MCF 10A (cell line): ENCODE measurements at regions not wholly inside any gene's neighbourhood (a gene's known extent, or its start where the extent isn't known, plus 50 kb on each side); places are given as distances from the start of the nearest gene placed in this dataset.

Experiments
- BruUV-seq: library from RNA; stranded (reverse); fragments of 400-500 nt; replicated peaks from 2 replicates; lab custom pipeline; 2021; lab: Mats Ljungman, UMichigan
- CTCF ChIA-PET: fragments of 300-600 bp; sonication (Branson Sonifier 250); formaldehyde crosslinking; extraction: SDS; loops from one replicate; lab custom pipeline; 2021; ENCODE audit warnings: antibody characterized with exemption, inconsistent platforms; lab: Yijun Ruan, JAX
- POLR2A ChIA-PET: fragments of 300-600, 350-650 bp; sonication (Branson Sonifier 250); formaldehyde crosslinking; extraction: SDS; loops from one replicate; lab custom pipeline; 2020; ENCODE audit warnings: antibody characterized with exemption, inconsistent platforms; lab: Yijun Ruan, JAX
- DNase-seq: peaks from one replicate; pipeline ENCODE4 v3.0.0-alpha.2; 2018; ENCODE audit not compliant: unreplicated experiment
- H3K27ac Mint-ChIP-seq: one replicate; pipeline ENCODE4 v1.8.0; 2022; ENCODE audit warnings: mild to moderate bottlenecking, low read depth, mixed read lengths; ENCODE audit not compliant: unreplicated experiment
- H3K27me3 Mint-ChIP-seq: one replicate; pipeline ENCODE4 v1.8.0; 2022; ENCODE audit warnings: mixed read lengths; ENCODE audit not compliant: insufficient read depth, unreplicated experiment
- H3K36me3 Mint-ChIP-seq: one replicate; pipeline ENCODE4 v1.8.0; 2022; ENCODE audit warnings: mild to moderate bottlenecking, moderate library complexity, mixed read lengths; ENCODE audit not compliant: insufficient read depth, unreplicated experiment
- H3K4me1 Mint-ChIP-seq: one replicate; pipeline ENCODE4 v1.8.0; 2022; ENCODE audit warnings: mixed read lengths; ENCODE audit not compliant: insufficient read depth, unreplicated experiment
- H3K4me3 Mint-ChIP-seq: one replicate; pipeline ENCODE4 v1.8.0; 2022; ENCODE audit warnings: mild to moderate bottlenecking, moderate library complexity, mixed read lengths; ENCODE audit not compliant: unreplicated experiment
- H3K9me3 Mint-ChIP-seq: one replicate; pipeline ENCODE4 v1.8.0; 2022; ENCODE audit warnings: mixed read lengths; ENCODE audit not compliant: unreplicated experiment
- intact Hi-C: fragments of 100-400 bp; cut with micrococcal nuclease; formaldehyde crosslinking; loops from 2 replicates; pipeline ENCODE4 v1.14.1; 2022
- TF ChIP-seq, protein P1 (sequence below): fragments of 200-600 bp; IDR thresholded peaks from one replicate; pipeline ENCODE4 v1.8.0; 2022; ENCODE audit warnings: antibody characterized with exemption, mild to moderate bottlenecking; ENCODE audit not compliant: unreplicated experiment

DNA sequence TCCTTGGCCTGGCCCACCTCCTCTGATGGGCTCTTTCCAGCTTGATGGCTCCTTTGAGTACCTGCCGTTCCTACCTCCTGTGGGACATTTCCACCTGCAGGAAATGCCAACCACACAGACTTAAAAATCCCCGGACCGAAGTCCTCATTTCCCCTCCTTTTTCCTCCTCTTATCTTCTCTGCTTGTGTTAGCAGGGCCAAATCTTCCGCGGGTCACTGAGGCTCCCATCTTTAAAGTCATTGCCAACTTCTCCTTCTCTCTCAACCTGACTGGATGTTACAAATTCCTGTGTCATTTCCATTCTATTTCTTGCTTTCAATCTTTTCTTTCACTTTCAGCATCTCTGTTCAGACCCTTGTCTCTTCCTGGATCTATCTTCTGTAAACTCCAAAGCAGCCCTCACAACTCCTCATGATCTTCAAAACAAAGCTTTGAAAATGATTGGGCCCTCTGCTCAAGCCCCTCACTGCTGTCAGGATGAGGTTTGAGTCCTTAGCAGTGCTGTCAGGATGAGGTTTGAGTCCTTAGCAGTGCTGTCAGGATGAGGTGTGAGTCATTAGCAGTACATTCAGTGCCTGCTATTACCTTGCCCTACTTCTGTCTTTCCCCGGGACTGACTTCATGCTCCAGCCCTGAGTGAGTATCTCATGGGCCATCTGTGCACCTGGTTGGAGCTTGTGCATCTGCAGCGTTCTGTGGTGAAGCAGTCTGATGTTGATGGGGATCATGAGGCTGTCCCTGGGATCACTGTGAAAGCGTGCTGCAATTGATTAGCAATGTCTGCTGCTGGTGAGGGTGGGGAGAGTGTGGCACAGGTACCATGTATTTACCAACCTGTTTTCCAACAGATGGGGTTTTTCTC is 100.1 kb downstream of the IRF8 start:
- Mint-ChIP-seq H3K4me3 (no peak overlapping the region), H3K4me1 (peaks cover 6% of the 10 kb centered on the region), H3K27ac (no peak overlapping the region), H3K36me3 (no peaks in the 10 kb centered on the region), H3K9me3 (no peaks in the 10 kb centered on the region), H3K27me3 (peaks cover 58% of the 10 kb centered on the region)
- BruUV-seq: no TSS peak
- POLR2A ChIA-PET: interaction anchor here (0.6 kb wide), 1 partner anchor 169 kb away, joined by 4 read pairs; no protein-coding TSS in a partner anchor
- CTCF ChIA-PET: interaction anchor here (0.6 to 2.0 kb wide), 2 partner anchors 11 to 106 kb away, joined by 3 to 6 read pairs; no protein-coding TSS in a partner anchor
- TF ChIP-seq, protein P1, sequence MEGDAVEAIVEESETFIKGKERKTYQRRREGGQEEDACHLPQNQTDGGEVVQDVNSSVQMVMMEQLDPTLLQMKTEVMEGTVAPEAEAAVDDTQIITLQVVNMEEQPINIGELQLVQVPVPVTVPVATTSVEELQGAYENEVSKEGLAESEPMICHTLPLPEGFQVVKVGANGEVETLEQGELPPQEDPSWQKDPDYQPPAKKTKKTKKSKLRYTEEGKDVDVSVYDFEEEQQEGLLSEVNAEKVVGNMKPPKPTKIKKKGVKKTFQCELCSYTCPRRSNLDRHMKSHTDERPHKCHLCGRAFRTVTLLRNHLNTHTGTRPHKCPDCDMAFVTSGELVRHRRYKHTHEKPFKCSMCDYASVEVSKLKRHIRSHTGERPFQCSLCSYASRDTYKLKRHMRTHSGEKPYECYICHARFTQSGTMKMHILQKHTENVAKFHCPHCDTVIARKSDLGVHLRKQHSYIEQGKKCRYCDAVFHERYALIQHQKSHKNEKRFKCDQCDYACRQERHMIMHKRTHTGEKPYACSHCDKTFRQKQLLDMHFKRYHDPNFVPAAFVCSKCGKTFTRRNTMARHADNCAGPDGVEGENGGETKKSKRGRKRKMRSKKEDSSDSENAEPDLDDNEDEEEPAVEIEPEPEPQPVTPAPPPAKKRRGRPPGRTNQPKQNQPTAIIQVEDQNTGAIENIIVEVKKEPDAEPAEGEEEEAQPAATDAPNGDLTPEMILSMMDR: no peak
- intact Hi-C loops: no loop called here
- DNase-seq: no peak

DNA sequence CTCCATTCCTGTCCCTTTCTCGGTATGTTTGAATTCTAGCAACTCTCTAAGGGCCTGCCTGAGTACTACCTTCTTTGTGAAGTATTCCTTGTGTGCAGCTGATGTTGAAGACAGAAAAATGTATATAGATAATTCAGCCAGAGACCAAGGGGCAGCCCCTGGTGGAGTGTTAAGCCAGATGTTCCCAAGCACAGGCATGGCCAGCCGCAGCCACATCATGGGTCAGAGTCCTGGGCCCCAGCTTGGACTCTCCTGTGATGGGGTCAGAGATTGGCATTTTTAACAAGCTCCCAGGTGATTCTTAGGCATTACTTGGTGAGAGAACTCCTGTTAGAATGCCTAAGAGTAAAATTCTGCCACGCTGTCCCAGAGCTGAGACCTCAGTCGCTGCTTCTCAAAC is 100.8 kb downstream of the IRF8 start:
- CTCF ChIA-PET: interaction anchor here (2.0 kb wide), 1 partner anchor 11 kb away, joined by 6 read pairs; no protein-coding TSS in a partner anchor
- intact Hi-C loops: no loop called here
- TF ChIP-seq, protein P1: no peak
- Mint-ChIP-seq H3K27ac (no peak overlapping the region), H3K9me3 (no peaks in the 10 kb centered on the region), H3K27me3 (peaks cover 61% of the 10 kb centered on the region), H3K4me3 (no peak overlapping the region), H3K36me3 (no peaks in the 10 kb centered on the region), H3K4me1 (peaks cover 6% of the 10 kb centered on the region)
- DNase-seq: no peak
- POLR2A ChIA-PET: no interaction called here
- BruUV-seq: no TSS peak

DNA sequence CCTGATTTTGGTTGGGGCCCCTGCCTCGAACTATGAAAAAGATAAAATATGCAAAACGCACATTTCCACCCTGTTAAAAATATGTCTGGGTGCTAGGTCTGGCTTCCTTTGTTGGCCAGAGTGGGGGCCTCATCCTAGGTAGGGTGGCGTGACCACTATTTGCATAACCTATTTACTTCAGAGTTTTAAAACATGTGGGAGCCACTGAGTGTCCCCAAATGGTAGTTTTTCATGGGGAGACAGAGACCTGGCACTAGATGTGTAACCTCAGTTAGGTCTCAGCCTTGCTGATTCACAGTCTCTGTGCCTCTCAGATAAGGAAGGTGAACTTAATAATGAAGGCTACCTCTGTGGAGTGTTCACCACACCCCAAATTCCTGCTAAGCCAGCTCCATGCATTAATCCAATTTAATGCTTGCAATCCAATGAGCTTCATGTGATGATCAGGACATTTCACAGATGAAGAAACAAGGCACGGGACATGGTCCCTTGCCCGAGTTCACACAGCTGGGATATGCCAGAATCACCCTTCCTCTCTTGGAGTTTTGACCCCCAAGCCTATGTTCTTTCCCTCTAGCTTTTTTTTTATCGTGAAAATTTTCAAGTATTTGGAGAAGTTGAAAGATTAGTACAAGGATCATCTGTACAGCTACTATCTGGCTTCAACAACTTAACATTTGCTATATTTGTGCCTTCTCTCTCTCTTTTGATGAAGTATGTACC is 103.4 kb downstream of the IRF8 start:
- H3K4me3 Mint-ChIP-seq: no peak overlapping the region
- CTCF ChIA-PET: interaction anchor here (0.6 to 1.5 kb wide), 4 partner anchors 181 to 1120 kb away, joined by 3 to 11 read pairs (median 3); no protein-coding TSS in a partner anchor
- no peaks in the 10 kb centered on the region for H3K9me3 Mint-ChIP-seq
- H3K4me1 Mint-ChIP-seq: peaks cover 6% of the 10 kb centered on the region
- TF ChIP-seq, protein P1: no peak
- DNase-seq: no peak
- intact Hi-C loops: no loop called here
- no peaks in the 10 kb centered on the region for H3K36me3 Mint-ChIP-seq
- POLR2A ChIA-PET: no interaction called here
- H3K27ac Mint-ChIP-seq: no peak overlapping the region
- H3K27me3 Mint-ChIP-seq: peaks cover 51% of the 10 kb centered on the region
- BruUV-seq: no TSS peak

DNA sequence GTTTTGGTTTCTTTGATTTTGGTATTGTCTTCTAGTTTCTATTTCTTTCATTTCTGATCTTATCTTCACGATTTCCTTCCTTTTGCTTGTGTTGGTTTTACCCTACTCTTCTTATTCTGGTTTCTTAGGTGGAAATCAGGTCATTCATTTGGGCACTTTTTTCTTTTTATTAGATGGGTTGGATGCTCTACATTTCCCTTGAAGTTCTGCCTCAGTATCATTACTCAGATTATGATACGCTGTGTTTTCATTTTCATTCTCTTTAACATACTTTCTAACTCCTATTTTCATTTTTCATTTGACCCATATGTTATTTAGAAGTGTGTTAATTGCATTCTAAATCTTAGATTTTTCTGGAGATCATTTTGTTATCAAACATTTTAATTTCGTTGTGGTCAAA is 108.6 kb downstream of the IRF8 start:
- Mint-ChIP-seq H3K36me3 (no peaks in the 10 kb centered on the region), H3K4me3 (no peak overlapping the region), H3K27ac (no peak overlapping the region), H3K27me3 (peaks cover 61% of the 10 kb centered on the region), H3K9me3 (no peaks in the 10 kb centered on the region), H3K4me1 (no peaks in the 10 kb centered on the region)
- CTCF ChIA-PET: no interaction called here
- no TSS peak for BruUV-seq
- POLR2A ChIA-PET: no interaction called here
- TF ChIP-seq, protein P1: no peak
- intact Hi-C loops: no loop called here
- no peak for DNase-seq
